Activated naive CD8-positive, alpha-beta T cell treated with anti-CD3 and anti-CD28 coated beads, Interleukin-2, amount 50 U/mL, for 24 hours (primary cell): ENCODE measurements at regions not wholly inside any gene's neighbourhood (a gene's known extent, or its start where the extent isn't known, plus 50 kb on each side); places are given as distances from the start of the nearest gene placed in this dataset.

ENCODE experiments used
- ATAC-seq: fragments of 150-1000 bp; cut with Tn5 transposase; one replicate; pipeline ENCODE4 v1.10.0; 2021
- DNase-seq: peaks from one replicate; pipeline ENCODE4 v3.0.0; 2021
- H3K27ac Mint-ChIP-seq: one replicate; pipeline ENCODE4 v1.8.0; 2021; ENCODE audit warnings: mild to moderate bottlenecking, mixed read lengths
- H3K27me3 Mint-ChIP-seq: one replicate; pipeline ENCODE4 v1.8.0; 2021; ENCODE audit warnings: mixed read lengths
- H3K36me3 Mint-ChIP-seq: one replicate; pipeline ENCODE4 v1.8.0; 2021; ENCODE audit warnings: low read depth, mixed read lengths
- H3K4me1 Mint-ChIP-seq: one replicate; pipeline ENCODE4 v1.8.0; 2021; ENCODE audit warnings: mixed read lengths
- H3K4me3 Mint-ChIP-seq: one replicate; pipeline ENCODE4 v1.8.0; 2021; ENCODE audit warnings: mild to moderate bottlenecking, moderate library complexity, mixed read lengths
- H3K9me3 Mint-ChIP-seq: one replicate; pipeline ENCODE4 v1.8.0; 2021; ENCODE audit warnings: mixed read lengths

DNA sequence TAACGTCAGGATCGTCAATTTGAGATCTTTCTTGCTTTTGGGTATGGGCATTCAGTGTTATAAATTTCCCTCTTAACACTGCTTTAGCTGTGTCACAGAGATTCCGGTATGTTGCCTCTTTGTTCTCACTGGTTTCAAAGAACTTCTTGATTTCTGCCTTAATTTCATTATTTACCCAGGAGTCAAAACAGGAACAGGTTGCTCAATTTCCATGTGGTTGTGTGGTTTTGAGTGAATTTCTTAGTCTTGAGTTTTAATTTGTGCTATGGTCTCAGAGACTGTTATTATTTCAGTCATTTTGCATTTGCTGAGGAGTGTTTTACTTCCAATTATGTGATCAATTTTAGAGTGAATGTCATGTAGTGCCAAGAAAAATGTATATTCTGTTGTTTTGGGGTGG lies 153.1 kb downstream of the PCDH17 start:
- Mint-ChIP-seq H3K9me3 (peaks cover 27% of the 10 kb centered on the region), H3K36me3 (no peaks in the 10 kb centered on the region), H3K27me3 (no peaks in the 10 kb centered on the region), H3K4me3 (no peak overlapping the region), H3K4me1 (no peaks in the 10 kb centered on the region), H3K27ac (no peak overlapping the region)
- no peak for DNase-seq
- no peak for ATAC-seq

- ATAC-seq (no peak), DNase-seq (no peak)
- H3K36me3 Mint-ChIP-seq: no peaks in the 10 kb centered on the region
- H3K27me3 Mint-ChIP-seq: no peaks in the 10 kb centered on the region
- no peak overlapping the region for H3K27ac Mint-ChIP-seq
- no peaks in the 10 kb centered on the region for H3K4me1 Mint-ChIP-seq
- H3K4me3 Mint-ChIP-seq: no peak overlapping the region
- peaks cover 33% of the 10 kb centered on the region for H3K9me3 Mint-ChIP-seq
These were observed 155.7 kb downstream of the PCDH17 start for GRCh38 chr13:57787058-57787791.

GRCh38 chr13:57799624-57800023 lies 168.1 kb downstream of the PCDH17 start:
- peaks cover 8% of the 10 kb centered on the region for H3K9me3 Mint-ChIP-seq
- ATAC-seq (no peak), DNase-seq (no peak)
- no peaks in the 10 kb centered on the region for H3K36me3 Mint-ChIP-seq
- H3K27ac Mint-ChIP-seq: no peak overlapping the region
- H3K27me3 Mint-ChIP-seq: no peaks in the 10 kb centered on the region
- no peaks in the 10 kb centered on the region for H3K4me1 Mint-ChIP-seq
- H3K4me3 Mint-ChIP-seq: no peak overlapping the region

DNA sequence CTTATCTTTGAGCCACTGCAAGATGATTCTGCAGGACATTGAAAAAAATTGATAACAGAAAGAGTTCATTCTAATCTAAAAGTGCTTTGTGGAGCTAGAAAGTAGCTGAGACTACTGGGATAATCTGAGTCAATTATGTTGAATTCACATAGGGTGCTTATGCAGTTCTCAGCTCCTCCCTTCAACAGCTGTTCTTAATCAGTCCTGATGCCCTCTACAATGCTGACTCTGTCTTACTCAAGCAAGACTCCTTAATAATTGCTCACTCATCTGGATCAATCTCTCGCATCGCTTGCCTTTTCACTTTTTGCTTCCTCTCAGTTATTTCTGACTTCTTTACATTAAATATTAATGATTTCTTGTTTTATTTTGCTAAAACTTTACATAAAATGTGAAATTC lies 182.1 kb downstream of the PCDH17 start:
- no peaks in the 10 kb centered on the region for H3K36me3 Mint-ChIP-seq
- DNase-seq (no peak), ATAC-seq (no peak)
- no peaks in the 10 kb centered on the region for H3K4me1 Mint-ChIP-seq
- no peak overlapping the region for H3K27ac Mint-ChIP-seq
- peaks cover 20% of the 10 kb centered on the region for H3K9me3 Mint-ChIP-seq
- H3K27me3 Mint-ChIP-seq: no peaks in the 10 kb centered on the region
- no peak overlapping the region for H3K4me3 Mint-ChIP-seq

GRCh38 chr13:57815600-57815999 lies 184.1 kb downstream of the PCDH17 start:
- Mint-ChIP-seq H3K9me3 (peaks cover 15% of the 10 kb centered on the region), H3K4me1 (no peaks in the 10 kb centered on the region), H3K27me3 (no peaks in the 10 kb centered on the region), H3K4me3 (no peak overlapping the region), H3K27ac (no peak overlapping the region), H3K36me3 (no peaks in the 10 kb centered on the region)
- no peak for DNase-seq
- ATAC-seq: no peak

DNA sequence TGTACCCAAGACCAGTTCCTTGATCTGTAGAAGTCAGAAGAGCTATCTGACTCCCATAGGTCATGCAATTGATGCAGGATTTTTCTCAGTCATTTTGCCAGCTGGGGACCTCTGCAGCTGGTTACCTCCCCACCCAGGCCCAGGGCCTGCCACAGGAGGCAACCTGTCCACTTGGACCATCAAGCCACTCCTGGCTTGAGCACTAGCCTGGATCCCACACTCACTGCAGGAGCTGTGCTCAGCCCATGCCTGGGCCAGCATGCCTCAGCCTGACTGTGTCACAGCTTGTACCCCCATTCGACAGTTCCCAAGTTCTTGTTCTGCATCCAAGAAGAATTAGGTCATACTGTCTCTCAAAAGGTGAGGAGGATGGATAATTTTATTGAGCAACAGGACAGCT lies 189.4 kb downstream of the PCDH17 start:
- H3K27ac Mint-ChIP-seq: no peak overlapping the region
- ATAC-seq: no peak
- H3K9me3 Mint-ChIP-seq: peaks cover 18% of the 10 kb centered on the region

DNA sequence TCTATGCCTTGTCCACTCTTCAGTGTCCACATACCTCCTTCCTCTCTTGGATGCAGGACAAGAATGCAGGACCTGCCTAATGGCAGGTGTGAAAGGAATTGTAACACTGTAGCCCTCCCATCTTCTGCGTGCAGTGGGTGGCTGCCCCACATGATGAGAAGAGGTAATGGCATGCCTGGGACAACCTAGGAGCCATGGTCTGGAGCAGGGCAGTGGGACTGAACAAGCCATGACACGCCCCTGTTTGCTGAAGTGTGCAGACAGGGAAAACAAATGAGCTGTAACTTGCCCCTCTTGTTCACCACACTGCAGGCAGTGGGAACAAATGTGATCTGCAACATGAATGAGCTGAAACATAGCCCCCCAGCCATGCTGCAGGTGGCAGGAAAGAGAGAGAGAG lies 192.2 kb downstream of the PCDH17 start:
- Mint-ChIP-seq H3K27ac (no peak overlapping the region), H3K4me1 (no peaks in the 10 kb centered on the region), H3K27me3 (no peaks in the 10 kb centered on the region), H3K9me3 (peaks cover 18% of the 10 kb centered on the region), H3K36me3 (no peaks in the 10 kb centered on the region), H3K4me3 (no peak overlapping the region)
- DNase-seq: no peak
- ATAC-seq: no peak

More for the DNA sequence above, 189.4 kb downstream of the PCDH17 start:
- Mint-ChIP-seq H3K36me3 (no peaks in the 10 kb centered on the region), H3K4me3 (no peak overlapping the region), H3K4me1 (no peaks in the 10 kb centered on the region), H3K27me3 (no peaks in the 10 kb centered on the region)
- no peak for DNase-seq

DNA sequence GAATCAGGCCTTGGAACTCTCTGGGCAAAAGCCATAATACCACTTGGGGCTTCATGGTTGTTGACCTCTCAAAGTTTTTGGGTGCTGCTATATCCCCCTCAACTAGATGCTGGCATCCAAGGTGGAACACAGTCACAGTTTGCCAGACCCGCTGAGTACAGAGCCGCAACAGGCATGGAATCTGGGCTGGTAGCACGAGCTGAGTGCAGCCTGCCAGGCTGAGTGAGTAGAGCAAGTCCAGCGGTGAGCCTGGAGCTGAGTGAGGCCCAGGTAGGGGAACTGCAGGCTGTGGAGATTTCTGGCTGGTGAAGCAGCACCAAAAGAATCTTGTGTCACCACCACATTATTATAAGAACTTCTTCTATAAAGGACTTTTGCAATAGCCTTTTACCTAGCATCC lies 192.6 kb downstream of the PCDH17 start:
- Mint-ChIP-seq H3K36me3 (no peaks in the 10 kb centered on the region), H3K4me3 (no peak overlapping the region), H3K27ac (no peak overlapping the region), H3K4me1 (no peaks in the 10 kb centered on the region), H3K9me3 (peaks cover 18% of the 10 kb centered on the region), H3K27me3 (no peaks in the 10 kb centered on the region)
- DNase-seq (no peak), ATAC-seq (no peak)

DNA sequence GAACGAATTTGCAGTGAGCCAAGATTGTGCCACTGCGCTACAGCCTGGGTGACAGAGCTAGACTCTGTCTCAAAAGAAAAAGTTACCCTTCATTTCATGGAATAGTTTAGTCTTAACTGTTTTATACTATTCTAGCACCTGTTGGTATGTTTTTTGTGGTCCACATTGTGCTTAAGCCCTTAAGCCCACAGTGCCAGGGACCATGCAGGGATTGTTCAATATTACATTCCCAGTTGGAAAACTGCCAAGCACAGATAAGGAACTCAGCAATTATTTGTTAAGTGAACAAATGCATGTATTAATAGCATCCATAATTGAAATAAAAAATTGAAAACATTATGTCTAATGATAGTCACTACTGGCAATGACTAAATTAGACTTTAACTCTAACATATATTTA lies 193.5 kb downstream of the PCDH17 start:
- no peaks in the 10 kb centered on the region for H3K27me3 Mint-ChIP-seq
- H3K36me3 Mint-ChIP-seq: no peaks in the 10 kb centered on the region
- no peaks in the 10 kb centered on the region for H3K4me1 Mint-ChIP-seq
- no peak for DNase-seq
- H3K4me3 Mint-ChIP-seq: no peak overlapping the region
- H3K9me3 Mint-ChIP-seq: peaks cover 21% of the 10 kb centered on the region
- H3K27ac Mint-ChIP-seq: no peak overlapping the region
- ATAC-seq: no peak

DNA sequence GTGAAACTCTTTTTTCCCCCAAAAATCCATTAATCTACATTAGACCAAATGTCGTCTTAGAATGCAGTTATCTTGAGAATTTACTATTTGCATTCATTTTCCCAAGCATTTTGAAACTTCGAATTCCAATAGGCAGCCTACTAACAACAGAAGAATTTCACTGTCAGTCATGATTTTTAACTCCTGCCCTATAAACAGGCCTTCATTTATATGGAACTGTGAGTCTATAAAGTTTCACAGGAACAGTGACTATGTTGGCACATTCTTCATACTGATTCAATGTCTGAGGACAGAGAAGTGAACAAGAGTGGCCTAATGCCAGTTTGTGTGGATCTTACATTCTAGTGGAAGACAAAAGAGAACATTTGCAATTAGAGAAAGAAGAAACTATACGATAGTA lies 198.0 kb downstream of the PCDH17 start:
- Mint-ChIP-seq H3K36me3 (no peaks in the 10 kb centered on the region), H3K27me3 (no peaks in the 10 kb centered on the region), H3K27ac (no peak overlapping the region), H3K9me3 (peaks cover 24% of the 10 kb centered on the region), H3K4me3 (no peak overlapping the region), H3K4me1 (no peaks in the 10 kb centered on the region)
- ATAC-seq (no peak), DNase-seq (no peak)

GRCh38 chr13:57832187-57832586 lies 200.6 kb downstream of the PCDH17 start:
- Mint-ChIP-seq H3K27me3 (no peaks in the 10 kb centered on the region), H3K36me3 (no peaks in the 10 kb centered on the region), H3K27ac (no peak overlapping the region), H3K9me3 (peaks cover 18% of the 10 kb centered on the region), H3K4me3 (no peak overlapping the region), H3K4me1 (no peaks in the 10 kb centered on the region)
- ATAC-seq (no peak), DNase-seq (no peak)

DNA sequence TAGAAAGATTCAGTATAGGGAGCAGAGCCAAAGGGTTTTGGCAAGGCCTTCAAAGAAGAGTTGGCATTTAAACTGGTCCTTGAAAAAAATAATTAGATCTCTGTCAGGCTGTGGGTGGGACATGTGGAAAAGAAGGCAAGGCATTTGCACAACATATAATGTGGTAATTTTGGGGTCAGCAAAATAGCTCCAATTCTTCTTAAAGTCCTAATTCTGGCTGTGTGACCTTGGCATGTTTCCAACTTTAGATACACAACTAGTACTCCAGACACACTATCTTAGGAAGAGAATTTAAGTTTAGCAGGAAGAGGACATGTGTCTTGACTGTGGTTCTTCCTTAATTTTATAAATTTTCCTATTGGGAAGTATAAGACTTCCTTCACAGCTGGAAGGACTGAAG lies 206.3 kb downstream of the PCDH17 start:
- DNase-seq: no peak
- Mint-ChIP-seq H3K9me3 (peaks cover 22% of the 10 kb centered on the region), H3K27me3 (no peaks in the 10 kb centered on the region), H3K4me1 (no peaks in the 10 kb centered on the region), H3K27ac (no peak overlapping the region), H3K4me3 (no peak overlapping the region), H3K36me3 (no peaks in the 10 kb centered on the region)
- ATAC-seq: no peak

- H3K4me3 Mint-ChIP-seq: no peak overlapping the region
- H3K4me1 Mint-ChIP-seq: no peaks in the 10 kb centered on the region
- H3K36me3 Mint-ChIP-seq: peaks cover 2% of the 10 kb centered on the region
- DNase-seq: no peak
- peaks cover 31% of the 10 kb centered on the region for H3K9me3 Mint-ChIP-seq
- H3K27ac Mint-ChIP-seq: no peak overlapping the region
- no peak for ATAC-seq
- no peaks in the 10 kb centered on the region for H3K27me3 Mint-ChIP-seq
These were observed 212.0 kb downstream of the PCDH17 start for GRCh38 chr13:57843521-57843920.

DNA sequence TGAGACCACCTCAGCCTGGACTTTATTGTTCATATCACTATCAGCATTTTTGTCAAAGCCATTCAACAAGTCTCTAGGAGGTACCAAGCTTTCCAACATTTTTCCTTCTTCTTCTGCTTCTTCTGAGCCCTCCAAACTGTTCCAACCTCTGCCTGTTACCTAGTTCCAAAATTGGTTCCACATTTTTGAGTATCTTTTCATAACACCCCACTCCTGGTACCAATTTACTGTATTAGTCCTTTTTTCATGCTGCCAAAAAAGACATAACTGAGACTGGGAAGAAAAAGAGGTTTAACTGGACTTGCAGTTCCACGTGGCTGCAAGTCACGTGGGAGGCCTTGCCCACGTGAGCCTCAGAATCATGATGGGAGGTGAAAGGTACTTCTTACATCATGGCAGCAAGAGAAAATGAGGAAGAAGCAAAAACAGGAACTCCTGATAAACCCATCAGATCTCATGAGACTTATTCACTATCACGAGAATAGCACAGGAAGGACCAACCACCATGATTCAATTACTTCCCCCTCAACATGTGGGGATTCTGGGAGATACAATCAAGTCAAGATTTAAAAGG lies 215.1 kb downstream of the PCDH17 start:
- ATAC-seq: no peak
- no peak overlapping the region for H3K4me3 Mint-ChIP-seq
- H3K4me1 Mint-ChIP-seq: no peaks in the 10 kb centered on the region
- DNase-seq: no peak
- H3K27ac Mint-ChIP-seq: no peak overlapping the region
- H3K27me3 Mint-ChIP-seq: no peaks in the 10 kb centered on the region
- peaks cover 26% of the 10 kb centered on the region for H3K9me3 Mint-ChIP-seq
- peaks cover 2% of the 10 kb centered on the region for H3K36me3 Mint-ChIP-seq

- Mint-ChIP-seq H3K36me3 (no peaks in the 10 kb centered on the region), H3K27ac (no peak overlapping the region), H3K4me1 (no peaks in the 10 kb centered on the region), H3K4me3 (no peak overlapping the region), H3K27me3 (no peaks in the 10 kb centered on the region), H3K9me3 (no peaks in the 10 kb centered on the region)
- ATAC-seq: no peak
- DNase-seq: no peak
These were observed 226.4 kb downstream of the PCDH17 start for GRCh38 chr13:57857945-57858344.

GRCh38 chr13:57858376-57858775 lies 226.8 kb downstream of the PCDH17 start:
- no peak for DNase-seq
- H3K4me3 Mint-ChIP-seq: no peak overlapping the region
- H3K27me3 Mint-ChIP-seq: no peaks in the 10 kb centered on the region
- no peaks in the 10 kb centered on the region for H3K36me3 Mint-ChIP-seq
- no peaks in the 10 kb centered on the region for H3K9me3 Mint-ChIP-seq
- H3K27ac Mint-ChIP-seq: no peak overlapping the region
- no peaks in the 10 kb centered on the region for H3K4me1 Mint-ChIP-seq
- ATAC-seq: no peak
